ENCODE measurements at regions not wholly inside any gene's neighbourhood (a gene's known extent, or its start where the extent isn't known, plus 50 kb on each side); places are given as distances from the start of the nearest gene placed in this dataset.
A peak's percentile ranks its signal among the peaks of the same experiment; 100 is the strongest.

- intact Hi-C loops (cut with DNase I) = loop anchor here (5.0 kb wide), 1 partner anchor 292 kb away; no protein-coding TSS in a partner anchor
Measured at GRCh38 chr18:76689646-76690264, 132.6 kb upstream of the ZNF236 start.

DNA sequence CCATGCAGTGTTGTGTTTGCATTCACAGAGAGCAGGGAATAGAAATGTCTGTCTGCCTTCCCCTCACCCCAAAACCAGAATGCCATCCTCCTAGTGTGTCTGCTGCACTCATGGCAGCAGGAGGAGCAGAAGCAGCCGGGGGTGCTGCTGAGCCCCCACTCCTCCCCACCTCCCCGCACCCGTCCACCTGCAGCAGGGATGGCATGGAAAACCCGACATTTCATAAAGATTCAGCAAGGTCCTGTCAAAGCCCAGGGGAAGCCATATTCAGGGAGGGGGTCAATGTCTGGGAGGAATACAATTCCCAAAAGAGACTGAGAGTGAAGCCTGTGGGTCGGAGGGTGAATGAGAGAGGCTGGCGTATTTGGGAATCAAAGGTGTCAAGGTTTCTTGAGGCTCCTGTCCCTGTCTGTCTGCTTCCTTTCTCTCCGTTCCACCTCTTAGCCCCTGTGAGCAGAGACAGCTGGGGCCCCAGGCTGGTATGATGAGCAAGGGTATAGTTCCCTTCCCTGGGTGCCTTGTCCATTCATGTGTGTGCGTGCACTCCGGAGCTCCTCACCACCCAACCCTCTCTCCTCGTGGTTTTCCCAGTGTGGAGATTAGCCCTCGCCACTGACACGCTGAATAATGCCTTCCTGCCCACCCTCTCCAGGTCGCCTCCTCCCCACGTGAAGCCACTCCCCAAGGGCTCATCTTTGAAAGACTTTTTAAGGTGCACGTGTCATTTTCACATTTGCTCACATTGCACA, 133.5 kb upstream of the ZNF236 start:
- DNase-seq (no peak), ATAC-seq (ENCODE audit: poor library complexity) (no peak)
- intact Hi-C loops (cut with DNase I) = loop anchor here (5.0 kb wide), 1 partner anchor 292 kb away; no protein-coding TSS in a partner anchor

More at GRCh38 chr18:76689646-76690264, 132.6 kb upstream of the ZNF236 start:
- ATAC-seq (ENCODE audit: poor library complexity) (no peak), DNase-seq (no peak)

- ATAC-seq (ENCODE audit: poor library complexity) (no peak), DNase-seq (no peak)
- intact Hi-C loops (cut with DNase I) = loop anchor here (5.0 kb wide), 1 partner anchor 290 kb away; no protein-coding TSS in a partner anchor
Measured at GRCh38 chr18:76687304-76687962, 134.9 kb upstream of the ZNF236 start.

DNA sequence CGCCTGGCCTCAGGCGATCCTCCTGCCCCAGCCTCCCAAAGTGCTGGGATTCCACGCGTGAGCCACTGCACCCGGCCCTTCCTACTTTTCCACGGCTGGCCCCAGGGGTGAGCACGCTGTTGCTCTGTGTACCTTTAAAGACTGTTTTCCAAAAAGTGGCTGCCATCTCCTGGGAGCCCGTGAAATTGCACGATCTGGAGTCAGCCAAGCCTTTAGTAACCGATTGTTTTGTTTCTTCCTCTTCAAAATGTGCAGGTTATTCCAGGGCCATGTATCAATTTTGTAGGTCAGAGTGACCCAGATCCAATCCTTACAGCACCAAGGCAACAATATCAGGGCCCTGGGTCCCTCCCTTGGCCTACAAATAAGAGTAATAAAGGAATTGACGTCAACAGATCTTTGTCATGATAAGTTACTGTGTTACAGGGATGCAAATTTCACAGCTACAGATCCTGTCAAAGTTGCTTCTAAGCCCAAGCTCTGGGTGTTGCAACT, 135.6 kb upstream of the ZNF236 start:
- intact Hi-C loops (cut with DNase I) = loop anchor here (5.0 kb wide), 1 partner anchor 289 kb away; no protein-coding TSS in a partner anchor
- ATAC-seq (ENCODE audit: poor library complexity) = peak; percentile 90

DNA sequence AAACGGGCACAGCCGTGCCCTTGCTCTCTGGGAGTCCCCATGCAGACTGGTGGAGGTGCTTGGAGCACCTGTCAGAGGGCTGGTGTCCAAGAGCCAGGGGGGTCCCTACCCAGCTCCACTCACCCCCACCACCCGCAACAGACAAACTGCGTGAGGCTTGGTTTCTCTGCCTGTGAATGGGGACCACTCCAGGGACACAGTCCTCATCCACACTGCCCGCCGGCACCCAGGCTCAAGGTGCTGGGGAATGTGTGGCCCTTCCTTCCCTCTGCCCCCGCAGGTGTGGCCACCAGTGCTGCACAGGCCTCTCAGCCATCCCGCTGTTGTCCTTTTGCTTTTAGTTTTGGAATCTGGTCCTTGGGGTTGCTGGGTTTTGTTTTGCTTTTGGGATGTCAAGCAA, 136.5 kb upstream of the ZNF236 start:
- DNase-seq = no peak
- no peak for ATAC-seq (ENCODE audit: poor library complexity)
- intact Hi-C loops (cut with DNase I) = loop anchor here (5.0 kb wide), 1 partner anchor 289 kb away; no protein-coding TSS in a partner anchor

More for the DNA sequence above, 135.6 kb upstream of the ZNF236 start:
- peak; percentile 55 for DNase-seq

GRCh38 chr18:76685402-76685801, 137.0 kb upstream of the ZNF236 start:
- intact Hi-C loops (cut with DNase I) = loop anchor here (5.0 kb wide), 1 partner anchor 288 kb away; no protein-coding TSS in a partner anchor
- no peak for ATAC-seq (ENCODE audit: poor library complexity)
- DNase-seq = no peak

DNA sequence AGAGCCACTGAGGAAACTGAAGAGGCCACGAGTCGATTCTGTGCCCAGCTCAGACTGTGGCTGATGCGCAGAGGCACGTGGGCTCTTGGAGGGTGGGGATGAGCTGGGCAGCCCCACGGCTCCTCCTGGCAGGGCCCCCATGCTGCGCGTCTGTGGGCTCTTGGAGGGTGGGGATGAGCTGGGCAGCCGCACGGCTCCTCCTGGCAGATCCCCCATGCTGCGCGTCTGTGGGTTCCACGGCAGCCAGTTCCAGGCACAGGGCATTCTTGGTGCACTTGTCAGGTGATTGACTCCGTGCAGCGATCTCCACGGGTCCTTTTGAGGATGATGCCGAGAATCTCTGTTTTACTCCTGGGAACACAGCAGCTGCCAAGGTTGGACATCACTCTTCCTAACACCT, 138.1 kb upstream of the ZNF236 start:
- intact Hi-C loops (cut with DNase I) = no loop called here
- DNase-seq = no peak
- ATAC-seq (ENCODE audit: poor library complexity) = no peak

DNA sequence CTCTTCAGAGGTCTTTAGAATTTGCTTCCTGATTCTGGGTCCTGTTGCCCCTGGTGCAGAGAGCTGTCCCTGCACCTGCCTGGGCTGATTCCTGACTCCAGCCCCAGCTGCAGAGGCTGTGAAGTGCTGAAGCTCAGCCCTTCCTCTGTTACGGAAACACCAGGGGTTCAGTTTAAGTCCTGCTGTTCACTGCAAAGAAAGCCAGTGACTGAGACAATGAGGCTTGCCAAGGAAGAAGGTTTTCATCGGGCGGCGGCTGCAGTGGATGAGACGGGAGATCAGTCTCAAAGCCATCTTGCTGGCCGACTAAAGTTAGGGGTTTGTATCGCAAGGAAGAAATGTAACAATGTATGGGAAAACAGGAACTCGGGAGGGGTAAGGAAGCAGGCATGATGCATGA, 142.4 kb upstream of the ZNF236 start:
- intact Hi-C loops (cut with DNase I) = no loop called here
- no peak for ATAC-seq (ENCODE audit: poor library complexity)
- no peak for DNase-seq

- DNase-seq = no peak
- intact Hi-C loops (cut with DNase I) = no loop called here
- ATAC-seq (ENCODE audit: poor library complexity) = no peak
Measured at GRCh38 chr18:76679259-76679658, 143.1 kb upstream of the ZNF236 start.

- DNase-seq (no peak), ATAC-seq (ENCODE audit: poor library complexity) (no peak)
- intact Hi-C loops (cut with DNase I) = no loop called here
Measured at GRCh38 chr18:76678248-76678647, 144.1 kb upstream of the ZNF236 start.

DNA sequence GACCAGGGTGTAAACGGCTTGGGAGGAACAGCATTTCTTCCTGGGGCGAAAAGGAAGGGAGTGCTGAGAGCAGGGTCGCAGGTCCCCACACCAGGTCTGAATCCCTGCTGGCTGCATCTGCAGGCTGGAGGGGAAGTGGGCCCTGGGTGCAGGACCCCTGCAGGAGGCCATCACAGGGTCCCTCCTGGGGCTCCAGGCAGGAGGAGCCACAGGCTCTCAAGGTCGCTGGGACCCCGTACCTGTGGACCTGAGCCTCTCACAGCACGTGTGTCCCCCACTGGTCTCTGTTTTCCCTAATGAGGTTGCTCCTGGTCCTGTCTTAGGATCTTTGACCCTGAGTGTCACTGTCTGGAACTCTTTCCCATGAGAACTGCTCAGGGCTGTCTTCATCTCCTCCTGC, 147.8 kb upstream of the ZNF236 start:
- intact Hi-C loops (cut with DNase I) = no loop called here
- ATAC-seq (ENCODE audit: poor library complexity) (no peak), DNase-seq (no peak)

DNA sequence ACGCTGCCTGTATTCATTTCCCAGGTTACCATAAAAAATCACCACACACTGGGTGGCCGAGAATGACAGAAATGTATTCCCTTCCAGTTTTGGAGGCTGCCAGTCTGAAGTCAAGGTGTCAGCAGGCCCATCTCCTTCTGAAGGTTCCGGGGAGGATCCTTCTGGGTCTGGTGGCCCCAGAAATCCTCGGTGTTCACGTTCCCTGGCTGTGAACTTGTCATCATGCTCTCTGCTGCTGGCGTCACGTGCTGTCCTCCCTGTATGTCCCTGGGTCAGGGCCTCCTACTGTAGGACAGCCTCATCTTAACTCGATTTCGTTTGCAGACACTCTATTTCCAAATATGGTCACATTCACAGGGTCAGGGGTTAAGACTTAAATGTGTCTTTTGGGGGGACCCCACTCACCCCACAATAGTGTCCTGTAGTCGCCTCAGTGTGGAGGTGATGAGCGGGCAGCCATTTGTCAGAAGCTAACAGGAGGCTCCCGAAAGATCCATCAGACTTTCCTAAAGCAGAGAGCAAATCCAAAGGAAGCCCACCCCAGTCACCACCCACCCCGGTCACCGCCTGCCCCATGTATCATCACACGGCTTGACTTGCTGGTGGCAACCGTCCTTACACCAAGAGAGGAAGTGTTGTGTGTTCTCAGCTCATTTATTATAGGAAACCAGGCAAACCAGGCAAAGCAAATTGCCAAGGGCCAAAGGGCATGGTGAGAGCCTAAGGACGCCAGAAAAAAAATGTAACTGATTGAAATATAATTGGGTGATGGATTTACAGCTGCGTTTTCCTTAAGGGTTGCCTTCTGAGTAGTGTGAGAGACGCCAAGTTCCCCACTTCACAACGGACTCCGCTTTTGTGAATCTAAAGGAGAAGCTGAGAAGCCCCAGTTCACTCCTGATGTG, 148.8 kb upstream of the ZNF236 start:
- DNase-seq (no peak), ATAC-seq (ENCODE audit: poor library complexity) (no peak)

GRCh38 chr18:76672627-76673026, 149.7 kb upstream of the ZNF236 start:
- intact Hi-C loops (cut with DNase I) = no loop called here
- no peak for ATAC-seq (ENCODE audit: poor library complexity)

More for the DNA sequence above, 148.8 kb upstream of the ZNF236 start:
- intact Hi-C loops (cut with DNase I) = no loop called here

GRCh38 chr18:76670564-76671288, 151.6 kb upstream of the ZNF236 start:
- intact Hi-C loops (cut with DNase I) = no loop called here
- ATAC-seq (ENCODE audit: poor library complexity) = peak; percentile 31
- no peak for DNase-seq

More at GRCh38 chr18:76672627-76673026, 149.7 kb upstream of the ZNF236 start:
- DNase-seq = no peak

DNA sequence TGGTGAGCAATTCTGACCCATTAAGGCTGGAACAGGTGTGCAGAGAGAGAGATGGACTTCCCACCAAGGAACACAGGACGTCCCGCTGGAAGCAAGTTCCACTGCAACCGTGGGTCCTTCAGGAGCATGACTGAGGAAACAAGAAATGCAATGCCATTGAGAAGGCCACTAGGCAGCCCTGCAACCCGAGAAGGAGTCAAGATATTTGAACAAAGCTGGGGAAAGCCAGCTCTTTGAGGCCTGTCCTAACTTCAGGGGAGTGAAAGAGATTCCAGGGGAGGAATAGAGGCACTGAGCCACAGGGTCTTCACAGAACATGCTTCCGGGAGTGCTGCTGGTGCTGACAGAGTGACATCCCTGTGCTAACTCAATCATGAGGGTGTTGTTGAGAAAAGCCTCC, 153.8 kb upstream of the ZNF236 start:
- intact Hi-C loops (cut with DNase I) = no loop called here
- ATAC-seq (ENCODE audit: poor library complexity) (no peak), DNase-seq (no peak)

- intact Hi-C loops (cut with DNase I) = no loop called here
- ATAC-seq (ENCODE audit: poor library complexity) (no peak), DNase-seq (no peak)
Measured at GRCh38 chr18:76668119-76668518, 154.2 kb upstream of the ZNF236 start.

GRCh38 chr18:76667603-76668002, 154.8 kb upstream of the ZNF236 start:
- no peak for ATAC-seq (ENCODE audit: poor library complexity)
- intact Hi-C loops (cut with DNase I) = no loop called here
- no peak for DNase-seq

GRCh38 chr18:76662626-76663025, 159.7 kb upstream of the ZNF236 start:
- intact Hi-C loops (cut with DNase I) = no loop called here
- DNase-seq (no peak), ATAC-seq (ENCODE audit: poor library complexity) (no peak)
